RWPE2 (cell line): ENCODE measurements at regions not wholly inside any gene's neighbourhood (a gene's known extent, or its start where the extent isn't known, plus 50 kb on each side); places are given as distances from the start of the nearest gene placed in this dataset.

Source experiments
- ATAC-seq: fragments of 200-7000 bp; cut with Tn5 transposase; 3 replicates; pipeline ENCODE4 v1.9.1; 2021; ENCODE audit warnings: low read depth
- DNase-seq: peaks from one replicate; pipeline ENCODE4 v3.0.0-alpha.2; 2020; ENCODE audit warnings: low spot score
- H3K27ac ChIP-seq: fragments of 450-650 bp; 2 replicates; pipeline ENCODE4 v1.5.1; 2017; ENCODE audit warnings: mild to moderate bottlenecking; ENCODE audit not compliant: poor library complexity, severe bottlenecking
- H3K27me3 ChIP-seq: fragments of 250-450 bp; sonication (Bioruptor Pico); 2 replicates; pipeline ENCODE4 v1.5.1; 2021; ENCODE audit warnings: mild to moderate bottlenecking, moderate library complexity; ENCODE audit not compliant: insufficient read depth, poor library complexity, severe bottlenecking
- H3K36me3 ChIP-seq: fragments of 250-450 bp; sonication (Bioruptor Pico); 2 replicates; pipeline ENCODE4 v1.5.1; 2020; ENCODE audit warnings: low read depth, mild to moderate bottlenecking, moderate library complexity
- H3K4me1 ChIP-seq: fragments of 250-450 bp; sonication (Bioruptor Pico); 2 replicates; pipeline ENCODE4 v1.5.1; 2021; ENCODE audit warnings: mild to moderate bottlenecking, moderate library complexity; ENCODE audit not compliant: insufficient read depth, poor library complexity, severe bottlenecking
- H3K4me3 ChIP-seq: fragments of 250-450 bp; sonication (Bioruptor Pico); 2 replicates; pipeline ENCODE4 v1.5.1; 2021; ENCODE audit warnings: mild to moderate bottlenecking, moderate library complexity; ENCODE audit not compliant: severe bottlenecking
- H3K9me3 ChIP-seq: fragments of 250-450 bp; sonication (Bioruptor Pico); 2 replicates; pipeline ENCODE4 v1.5.1; 2021; ENCODE audit warnings: mild to moderate bottlenecking, moderate library complexity; ENCODE audit not compliant: severe bottlenecking
- TF ChIP-seq, protein P1 (sequence below): fragments of 450-650 bp; IDR thresholded peaks from one replicate; pipeline ENCODE4 v1.5.1; 2017; ENCODE audit warnings: mild to moderate bottlenecking, moderate library complexity; ENCODE audit not compliant: poor library complexity, severe bottlenecking

DNA sequence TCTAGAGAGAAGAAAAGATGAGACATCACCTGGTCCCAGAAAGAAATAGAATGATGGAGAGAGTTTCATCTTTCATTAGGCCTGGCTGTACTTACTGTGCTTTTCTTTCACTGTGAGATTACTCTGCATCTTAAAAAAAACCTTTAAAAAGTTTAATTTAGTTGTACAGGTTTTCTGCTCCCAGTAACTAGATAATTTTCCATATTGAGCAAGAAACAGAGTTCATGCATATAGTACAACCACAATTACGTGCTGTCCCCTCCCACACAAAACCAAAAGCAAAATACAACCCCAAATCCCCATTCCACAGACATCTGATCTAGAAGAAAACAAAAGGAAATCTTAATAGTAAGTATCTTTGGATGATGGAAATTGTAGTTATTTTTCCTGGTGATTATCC, 371.2 kb downstream of the SH2D1A start:
- no peak overlapping the region for H3K4me3 ChIP-seq
- TF ChIP-seq, protein P1, sequence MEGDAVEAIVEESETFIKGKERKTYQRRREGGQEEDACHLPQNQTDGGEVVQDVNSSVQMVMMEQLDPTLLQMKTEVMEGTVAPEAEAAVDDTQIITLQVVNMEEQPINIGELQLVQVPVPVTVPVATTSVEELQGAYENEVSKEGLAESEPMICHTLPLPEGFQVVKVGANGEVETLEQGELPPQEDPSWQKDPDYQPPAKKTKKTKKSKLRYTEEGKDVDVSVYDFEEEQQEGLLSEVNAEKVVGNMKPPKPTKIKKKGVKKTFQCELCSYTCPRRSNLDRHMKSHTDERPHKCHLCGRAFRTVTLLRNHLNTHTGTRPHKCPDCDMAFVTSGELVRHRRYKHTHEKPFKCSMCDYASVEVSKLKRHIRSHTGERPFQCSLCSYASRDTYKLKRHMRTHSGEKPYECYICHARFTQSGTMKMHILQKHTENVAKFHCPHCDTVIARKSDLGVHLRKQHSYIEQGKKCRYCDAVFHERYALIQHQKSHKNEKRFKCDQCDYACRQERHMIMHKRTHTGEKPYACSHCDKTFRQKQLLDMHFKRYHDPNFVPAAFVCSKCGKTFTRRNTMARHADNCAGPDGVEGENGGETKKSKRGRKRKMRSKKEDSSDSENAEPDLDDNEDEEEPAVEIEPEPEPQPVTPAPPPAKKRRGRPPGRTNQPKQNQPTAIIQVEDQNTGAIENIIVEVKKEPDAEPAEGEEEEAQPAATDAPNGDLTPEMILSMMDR, result no peak
- H3K9me3 ChIP-seq, result no peaks in the 10 kb centered on the region
- no peak for ATAC-seq
- H3K36me3 ChIP-seq, result no peaks in the 10 kb centered on the region
- H3K4me1 ChIP-seq, result no peaks in the 10 kb centered on the region
- no peak for DNase-seq
- H3K27me3 ChIP-seq, result no peaks in the 10 kb centered on the region
- no peak overlapping the region for H3K27ac ChIP-seq

DNA sequence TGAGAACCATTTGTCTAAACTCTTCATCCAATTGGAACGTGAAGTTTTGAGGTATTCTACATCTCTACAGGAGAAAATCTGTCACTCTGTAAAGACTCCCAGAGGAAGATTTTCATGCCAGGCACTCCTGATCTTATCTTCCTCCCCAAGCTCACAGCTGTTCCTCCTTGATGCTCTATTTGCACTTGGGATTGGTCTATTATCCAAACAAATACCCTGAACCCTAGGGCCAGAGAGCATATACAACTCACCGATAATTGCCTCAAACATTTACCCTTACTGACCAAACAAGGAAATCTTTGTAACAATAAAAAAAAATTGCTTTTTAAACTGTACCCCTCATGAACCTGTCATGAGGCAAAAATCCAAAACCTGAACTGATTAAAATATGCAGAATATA, 372.7 kb downstream of the SH2D1A start:
- DNase-seq (no peak), ATAC-seq (no peak)
- Histone ChIP-seq H3K27me3 (no peaks in the 10 kb centered on the region), H3K4me3 (no peak overlapping the region), H3K27ac (no peak overlapping the region), H3K36me3 (no peaks in the 10 kb centered on the region), H3K4me1 (no peaks in the 10 kb centered on the region), H3K9me3 (no peaks in the 10 kb centered on the region)
- TF ChIP-seq, protein P1, result no peak

DNA sequence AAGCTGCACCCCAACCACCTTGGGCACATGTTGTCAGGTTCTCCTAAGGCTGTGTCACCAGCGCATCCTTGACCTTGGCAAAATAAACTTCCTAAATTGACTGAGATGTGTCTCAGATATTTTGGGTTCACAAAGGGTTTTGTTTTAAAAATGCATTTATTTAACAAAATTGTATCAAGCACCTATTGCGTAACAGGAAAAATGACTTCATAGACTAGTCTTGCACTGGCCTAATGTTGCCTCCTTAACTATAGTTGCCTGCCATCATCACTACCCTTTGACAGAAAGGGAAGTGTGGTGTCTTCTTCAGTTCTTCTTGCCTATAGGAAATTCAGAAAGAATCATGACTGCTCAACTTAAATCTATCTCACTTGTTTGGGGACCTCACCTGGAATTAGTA, 374.2 kb downstream of the SH2D1A start:
- DNase-seq, result no peak
- ATAC-seq, result no peak
- Histone ChIP-seq H3K4me1 (no peaks in the 10 kb centered on the region), H3K4me3 (no peak overlapping the region), H3K27me3 (no peaks in the 10 kb centered on the region), H3K9me3 (no peaks in the 10 kb centered on the region), H3K36me3 (no peaks in the 10 kb centered on the region), H3K27ac (no peak overlapping the region)
- TF ChIP-seq, protein P1, result no peak

DNA sequence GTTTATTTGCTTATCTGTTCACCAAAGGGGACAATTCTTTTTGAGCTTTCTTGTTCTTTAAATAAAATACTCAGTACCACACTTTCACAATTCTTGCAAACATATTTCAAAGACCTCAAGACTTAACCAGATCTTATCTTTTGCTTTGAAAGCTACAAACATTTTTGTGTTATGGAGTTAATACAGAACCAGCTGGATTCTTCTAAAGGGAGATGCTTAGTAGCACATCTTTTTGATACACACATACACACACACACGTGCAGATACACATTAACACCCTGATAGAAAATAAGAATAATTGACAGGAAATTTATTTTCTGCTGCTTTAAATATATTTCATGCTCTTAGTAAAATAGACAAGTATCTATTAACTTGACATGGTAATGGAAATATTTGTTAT, 379.1 kb downstream of the SH2D1A start:
- ATAC-seq (no peak), DNase-seq (no peak)
- TF ChIP-seq, protein P1, result no peak
- Histone ChIP-seq H3K36me3 (no peaks in the 10 kb centered on the region), H3K9me3 (no peaks in the 10 kb centered on the region), H3K4me3 (no peak overlapping the region), H3K27ac (no peak overlapping the region), H3K4me1 (no peaks in the 10 kb centered on the region), H3K27me3 (no peaks in the 10 kb centered on the region)

DNA sequence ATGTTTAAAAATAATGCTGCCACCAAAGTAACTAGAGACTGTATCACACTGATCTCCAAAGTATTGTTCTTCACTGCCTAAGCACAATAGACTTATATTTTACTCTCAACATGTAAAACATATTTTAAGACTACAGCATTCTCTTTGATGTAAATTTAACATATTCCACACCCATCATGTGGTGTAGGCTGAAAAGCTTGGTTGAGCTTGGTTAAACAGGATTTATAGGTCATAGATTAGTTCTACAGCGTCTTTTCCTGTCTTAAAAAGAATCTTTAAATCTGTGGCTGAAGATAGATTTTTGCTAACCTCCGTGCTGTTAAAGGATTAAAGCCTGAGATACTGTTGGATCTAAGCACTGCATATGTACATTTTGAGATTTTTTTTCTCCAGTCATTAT, 379.9 kb downstream of the SH2D1A start:
- H3K9me3 ChIP-seq, result no peaks in the 10 kb centered on the region
- H3K36me3 ChIP-seq, result no peaks in the 10 kb centered on the region
- TF ChIP-seq, protein P1, result no peak
- no peaks in the 10 kb centered on the region for H3K4me1 ChIP-seq
- no peaks in the 10 kb centered on the region for H3K27me3 ChIP-seq
- no peak overlapping the region for H3K4me3 ChIP-seq
- DNase-seq (no peak), ATAC-seq (no peak)
- no peak overlapping the region for H3K27ac ChIP-seq
